ENCODE measurements at regions not wholly inside any gene's neighbourhood (a gene's known extent, or its start where the extent isn't known, plus 50 kb on each side); places are given as distances from the start of the nearest gene placed in this dataset.

GRCh38 chr22:44391015-44391414 lies 78.3 kb upstream of the SHISAL1 start:
- no peak for DNase-seq
- Histone ChIP-seq H3K27ac (no peak overlapping the region), H3K36me3 (ENCODE audit: low read depth, missing control alignments) (no peaks in the 10 kb centered on the region), H3K27me3 (no peaks in the 10 kb centered on the region), H3K9me3 (no peaks in the 10 kb centered on the region), H3K4me1 (no peaks in the 10 kb centered on the region), H3K4me3 (no peak overlapping the region)
- intact Hi-C loops (cut with DNase I; ENCODE audit: low total_unique reads): no loop called here
- WGBS, 2 donors: 89 to 92% methylated on average over 5 to 6 of the region's 6 CpGs
- TF ChIP-seq, protein P1, sequence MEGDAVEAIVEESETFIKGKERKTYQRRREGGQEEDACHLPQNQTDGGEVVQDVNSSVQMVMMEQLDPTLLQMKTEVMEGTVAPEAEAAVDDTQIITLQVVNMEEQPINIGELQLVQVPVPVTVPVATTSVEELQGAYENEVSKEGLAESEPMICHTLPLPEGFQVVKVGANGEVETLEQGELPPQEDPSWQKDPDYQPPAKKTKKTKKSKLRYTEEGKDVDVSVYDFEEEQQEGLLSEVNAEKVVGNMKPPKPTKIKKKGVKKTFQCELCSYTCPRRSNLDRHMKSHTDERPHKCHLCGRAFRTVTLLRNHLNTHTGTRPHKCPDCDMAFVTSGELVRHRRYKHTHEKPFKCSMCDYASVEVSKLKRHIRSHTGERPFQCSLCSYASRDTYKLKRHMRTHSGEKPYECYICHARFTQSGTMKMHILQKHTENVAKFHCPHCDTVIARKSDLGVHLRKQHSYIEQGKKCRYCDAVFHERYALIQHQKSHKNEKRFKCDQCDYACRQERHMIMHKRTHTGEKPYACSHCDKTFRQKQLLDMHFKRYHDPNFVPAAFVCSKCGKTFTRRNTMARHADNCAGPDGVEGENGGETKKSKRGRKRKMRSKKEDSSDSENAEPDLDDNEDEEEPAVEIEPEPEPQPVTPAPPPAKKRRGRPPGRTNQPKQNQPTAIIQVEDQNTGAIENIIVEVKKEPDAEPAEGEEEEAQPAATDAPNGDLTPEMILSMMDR (IDR thresholded peaks at IDR 0.05): no peak
- TF ChIP-seq POLR2A (IDR thresholded peaks at IDR 0.05): no peak

DNA sequence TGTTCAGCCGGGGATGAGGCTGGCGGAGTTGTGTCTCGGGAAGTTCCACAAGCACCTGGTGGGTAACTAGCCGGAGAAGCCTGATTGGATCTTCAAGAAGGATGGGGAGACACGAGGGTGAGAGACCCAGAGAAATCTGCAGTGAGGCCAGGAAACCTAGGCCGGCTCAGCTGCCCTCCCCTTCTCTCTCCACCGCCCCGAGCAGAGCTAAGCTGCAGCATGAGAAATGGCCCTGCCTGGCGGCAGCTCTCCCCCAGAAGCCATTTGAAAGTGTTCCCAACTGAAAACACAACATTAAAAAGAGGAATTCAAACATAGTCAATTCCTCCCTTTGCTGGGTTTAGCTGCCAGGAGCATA lies 77.8 kb upstream of the SHISAL1 start:
- no peak overlapping the region for H3K4me3 ChIP-seq
- no peaks in the 10 kb centered on the region for H3K4me1 ChIP-seq
- H3K36me3 ChIP-seq (ENCODE audit: low read depth, missing control alignments): no peaks in the 10 kb centered on the region
- H3K9me3 ChIP-seq: no peaks in the 10 kb centered on the region
- H3K27ac ChIP-seq: no peak overlapping the region
- intact Hi-C loops (cut with DNase I; ENCODE audit: low total_unique reads): no loop called here
- 74 to 80% methylated on average over 9 of the region's 9 CpGs for WGBS, 2 donors
- no peak for DNase-seq
- TF ChIP-seq, protein P1 (IDR thresholded peaks at IDR 0.05): no peak
- no peak for TF ChIP-seq POLR2A (IDR thresholded peaks at IDR 0.05)
- no peaks in the 10 kb centered on the region for H3K27me3 ChIP-seq

GRCh38 chr22:44389926-44390612 lies 77.3 kb upstream of the SHISAL1 start:
- no peak for DNase-seq
- no peak overlapping the region for H3K27ac ChIP-seq
- intact Hi-C loops (cut with DNase I; ENCODE audit: low total_unique reads): no loop called here
- H3K27me3 ChIP-seq: no peaks in the 10 kb centered on the region
- WGBS, 2 donors: 91 to 97% methylated on average over 5 of the region's 5 CpGs
- TF ChIP-seq, protein P1 (IDR thresholded peaks at IDR 0.05): no peak
- TF ChIP-seq POLR2A (IDR thresholded peaks at IDR 0.05): no peak
- no peak overlapping the region for H3K4me3 ChIP-seq
- H3K9me3 ChIP-seq: no peaks in the 10 kb centered on the region
- H3K36me3 ChIP-seq (ENCODE audit: low read depth, missing control alignments): no peaks in the 10 kb centered on the region
- H3K4me1 ChIP-seq: no peaks in the 10 kb centered on the region

DNA sequence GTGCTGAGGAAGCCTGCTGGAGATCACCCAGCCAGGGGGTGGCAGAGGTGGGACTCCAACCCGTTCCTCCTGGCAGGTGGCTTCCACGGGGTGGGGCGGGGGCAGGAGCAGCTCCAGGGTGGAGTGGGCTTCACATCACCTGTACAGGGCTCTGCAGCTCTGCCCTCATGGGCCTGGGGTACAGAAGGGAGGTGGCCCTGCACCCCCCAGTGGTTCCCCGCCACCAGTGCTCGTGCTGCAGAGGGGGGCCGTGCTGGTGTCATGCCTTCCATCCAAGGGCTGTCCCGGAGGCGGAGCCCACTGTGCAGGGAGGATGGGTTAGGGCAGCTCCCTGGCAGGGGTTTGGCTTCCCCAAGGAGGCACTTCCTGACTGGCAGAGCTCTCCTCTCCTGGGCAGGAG lies 76.4 kb upstream of the SHISAL1 start:
- Histone ChIP-seq H3K4me1 (no peaks in the 10 kb centered on the region), H3K36me3 (ENCODE audit: low read depth, missing control alignments) (no peaks in the 10 kb centered on the region), H3K27ac (no peak overlapping the region), H3K4me3 (no peak overlapping the region), H3K9me3 (no peaks in the 10 kb centered on the region), H3K27me3 (no peaks in the 10 kb centered on the region)
- intact Hi-C loops (cut with DNase I; ENCODE audit: low total_unique reads): no loop called here
- no peak for TF ChIP-seq POLR2A (IDR thresholded peaks at IDR 0.05)
- TF ChIP-seq, protein P1 (IDR thresholded peaks at IDR 0.05): no peak
- DNase-seq: no peak
- whole genome bisulfite sequencing, 2 donors: 95% methylated on average over 8 of the region's 8 CpGs; no CpG with 5 or more reads in 1 of the 2 donors

GRCh38 chr22:44387486-44387885 lies 74.7 kb upstream of the SHISAL1 start:
- intact Hi-C loops (cut with DNase I; ENCODE audit: low total_unique reads): no loop called here
- no peaks in the 10 kb centered on the region for H3K36me3 ChIP-seq (ENCODE audit: low read depth, missing control alignments)
- no peaks in the 10 kb centered on the region for H3K9me3 ChIP-seq
- TF ChIP-seq, protein P1 (IDR thresholded peaks at IDR 0.05): no peak
- no peak for TF ChIP-seq POLR2A (IDR thresholded peaks at IDR 0.05)
- no peak overlapping the region for H3K27ac ChIP-seq
- no peak for DNase-seq
- 86 to 91% methylated on average over 10 of the region's 10 CpGs for WGBS, 2 donors
- H3K4me3 ChIP-seq: no peak overlapping the region
- H3K4me1 ChIP-seq: peaks cover 4% of the 10 kb centered on the region
- H3K27me3 ChIP-seq: no peaks in the 10 kb centered on the region
